Motor neuron (in vitro differentiated cells): ENCODE measurements at regions not wholly inside any gene's neighbourhood (a gene's known extent, or its start where the extent isn't known, plus 50 kb on each side); places are given as distances from the start of the nearest gene placed in this dataset.

ENCODE experiments used
- ATAC-seq, 8 experiments: fragments of 200-7000 bp; cut with Tn5 transposase; replicated peaks in 6 of 8; 2 replicates each; pipeline ENCODE4 v1.8.0; 2021; ENCODE audit warnings: mild to moderate bottlenecking in 8 of 8, moderate library complexity in 8 of 8
- H3K27ac ChIP-seq, 2 donors: fragments of 250-450 bp; sonication (Bioruptor Pico); 2 replicates each; pipeline ENCODE4 v1.9.0; 2021; ENCODE audit warnings: antibody characterized with exemption in 2 of 2, mild to moderate bottlenecking in 2 of 2, moderate library complexity in 1 of 2
- H3K4me1 ChIP-seq, 2 donors: fragments of 250-450 bp; sonication (Bioruptor Pico); replicated peaks in 1 of 2; 2 replicates each; pipeline ENCODE4 v1.6.1; 2021; ENCODE audit warnings: antibody characterized with exemption in 2 of 2, mild to moderate bottlenecking in 2 of 2, moderate library complexity in 1 of 2
- H3K4me3 ChIP-seq, 5 donors: fragments of 250-450 bp; sonication (Bioruptor Pico); 2 replicates each; pipeline ENCODE4 v1.9.0; 2021; ENCODE audit warnings: antibody characterized with exemption in 5 of 5, mild to moderate bottlenecking in 5 of 5, moderate library complexity in 4 of 5
- WGBS, 10 experiments: fragments of 450-650 bp; shearing (Covaris generic); methylation state at CpG; one replicate each; pipeline ENCODE4 v1.0.0; 2022; 5-methylcytosine and 5-hydroxymethylcytosine counted together
- in situ Hi-C, 9 experiments: fragments of 400-800 bp; cut with MboI; loops; one replicate each; pipeline ENCODE4 v1.15.0; 2021; ENCODE audit warnings: low sequenced_read_pairs in 9 of 9, low pct_unique_long_range_greater_than_20kb in 2 of 9; ENCODE audit not compliant: unreplicated experiment in 9 of 9

DNA sequence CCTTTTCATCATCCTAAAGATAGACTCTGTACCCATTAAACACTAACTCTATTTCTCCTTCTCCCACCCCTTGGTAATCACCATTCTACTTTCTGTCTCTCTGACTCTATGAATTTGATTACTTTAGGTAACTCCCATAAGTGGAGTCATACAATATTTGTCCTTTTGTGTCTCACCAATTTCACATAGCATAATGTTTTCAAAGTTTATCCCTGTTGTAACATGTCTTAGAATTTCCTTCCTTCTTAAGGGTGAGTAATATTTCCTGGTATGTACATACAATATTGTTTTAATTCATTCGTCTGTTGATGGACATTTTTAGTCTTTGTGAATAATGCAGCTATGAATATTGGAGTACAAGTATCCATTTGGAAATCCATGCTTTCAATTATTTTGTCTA is 50.9 kb upstream of the CDCA7L start:
- ATAC-seq, result peak in 3 of 8 experiments; percentile 34 to 46 (median 45)

More for the DNA sequence above, 50.9 kb upstream of the CDCA7L start:
- H3K27ac ChIP-seq, result no peak overlapping the region
- H3K4me3 ChIP-seq, result no peak overlapping the region
- in situ Hi-C loops, result no loop called here
- H3K4me1 ChIP-seq, result no peaks in the 10 kb centered on the region
- 0 to 100% (median 40%) methylated on average over 1 of the region's 1 CpG; no CpG with 5 or more reads in 1 of the 10 experiments for WGBS, 10 experiments
